Smooth muscle cell (in vitro differentiated cells): ENCODE measurements at regions not wholly inside any gene's neighbourhood (a gene's known extent, or its start where the extent isn't known, plus 50 kb on each side); places are given as distances from the start of the nearest gene placed in this dataset.

Source experiments
- DNase-seq: peaks from one replicate; lab custom pipeline; 2025; ENCODE audit not compliant: unreplicated experiment; lab: John Stamatoyannopoulos, UW
- H2AFZ ChIP-seq: fragments of 200-600 bp; sonication (generic); 2 replicates; pipeline ENCODE4 v1.6.0; 2016; ENCODE audit warnings: antibody characterized with exemption, low read depth, mild to moderate bottlenecking
- H3F3A ChIP-seq: fragments of 200-600 bp; sonication (generic); 2 replicates; pipeline ENCODE4 v1.6.0; 2017; ENCODE audit warnings: antibody characterized with exemption, low read depth
- H3K27ac ChIP-seq: fragments of 200-600 bp; sonication (generic); 2 replicates; pipeline ENCODE4 v1.5.1; 2016; ENCODE audit warnings: low read depth, mild to moderate bottlenecking
- H3K27me3 ChIP-seq: fragments of 200-600 bp; sonication (generic); 2 replicates; pipeline ENCODE4 v1.6.1; 2016; ENCODE audit warnings: low read depth, mild to moderate bottlenecking
- H3K36me3 ChIP-seq: fragments of 200-600 bp; sonication (generic); 2 replicates; pipeline ENCODE4 v1.5.1; 2016; ENCODE audit warnings: low read depth
- H3K4me1 ChIP-seq: fragments of 200-600 bp; sonication (generic); 2 replicates; pipeline ENCODE4 v1.5.1; 2016; ENCODE audit warnings: low read depth
- H3K4me2 ChIP-seq: fragments of 200-600 bp; sonication (generic); 2 replicates; pipeline ENCODE4 v1.6.0; 2016; ENCODE audit warnings: mild to moderate bottlenecking
- H3K4me3 ChIP-seq: fragments of 200-600 bp; sonication (generic); 2 replicates; pipeline ENCODE4 v1.5.1; 2016; ENCODE audit warnings: mild to moderate bottlenecking
- H3K79me2 ChIP-seq: fragments of 200-600 bp; sonication (generic); 2 replicates; pipeline ENCODE4 v1.6.0; 2016; ENCODE audit warnings: low read depth, mild to moderate bottlenecking
- H3K9ac ChIP-seq: fragments of 200-600 bp; sonication (generic); 2 replicates; pipeline ENCODE4 v1.6.0; 2016; ENCODE audit warnings: low read depth
- H3K9me3 ChIP-seq: fragments of 200-600 bp; sonication (generic); replicated peaks from 2 replicates; pipeline ENCODE4 v1.5.1; 2016; ENCODE audit warnings: low read depth
- H4K20me1 ChIP-seq: fragments of 200-600 bp; sonication (generic); 2 replicates; pipeline ENCODE4 v1.6.0; 2016; ENCODE audit warnings: low read depth
- WGBS: methylation state at CpG from one replicate; pipeline ENCODE4 v1.1.7; 2016; ENCODE audit warnings: low lambda C conversion rate; 5-methylcytosine and 5-hydroxymethylcytosine counted together
- TF ChIP-seq, protein P1 (sequence below): fragments of 200-600 bp; sonication (generic); IDR thresholded peaks from 2 replicates; pipeline ENCODE4 v1.5.1; 2017; ENCODE audit warnings: borderline replicate concordance, mild to moderate bottlenecking, antibody characterized with exemption; ENCODE audit not compliant: insufficient read depth, poor library complexity, severe bottlenecking

DNA sequence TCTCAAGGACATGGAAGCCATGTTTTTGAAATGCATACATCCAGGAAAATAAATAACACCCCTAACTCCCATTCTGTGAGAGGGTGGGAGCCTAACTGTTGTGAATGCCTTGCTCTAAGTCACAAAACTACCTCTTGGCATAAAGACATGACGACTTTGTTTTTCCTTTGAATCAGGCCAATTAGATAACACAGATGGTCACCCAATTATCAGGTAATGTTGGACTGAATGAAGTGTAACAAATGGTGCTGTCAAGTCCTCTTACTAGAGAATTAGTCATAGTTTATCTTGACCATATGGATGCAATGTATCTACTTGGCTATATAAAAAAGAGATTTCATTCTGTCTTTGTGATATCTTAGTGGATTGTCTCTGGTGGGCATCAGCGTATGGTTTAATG is 553.6 kb upstream of the ATXN8OS start:
- 75% methylated on average over 2 of the region's 2 CpGs for WGBS
- no peak overlapping the region for H3K4me2 ChIP-seq
- no peak overlapping the region for H2AFZ ChIP-seq
- no peaks in the 10 kb centered on the region for H3K36me3 ChIP-seq
- H4K20me1 ChIP-seq = no peaks in the 10 kb centered on the region
- H3K9me3 ChIP-seq = no peaks in the 10 kb centered on the region
- no peak overlapping the region for H3K27ac ChIP-seq
- no peaks in the 10 kb centered on the region for H3F3A ChIP-seq
- H3K4me3 ChIP-seq = no peak overlapping the region
- no peaks in the 10 kb centered on the region for H3K27me3 ChIP-seq
- DNase-seq = no peak
- no peak overlapping the region for H3K9ac ChIP-seq
- TF ChIP-seq, protein P1, sequence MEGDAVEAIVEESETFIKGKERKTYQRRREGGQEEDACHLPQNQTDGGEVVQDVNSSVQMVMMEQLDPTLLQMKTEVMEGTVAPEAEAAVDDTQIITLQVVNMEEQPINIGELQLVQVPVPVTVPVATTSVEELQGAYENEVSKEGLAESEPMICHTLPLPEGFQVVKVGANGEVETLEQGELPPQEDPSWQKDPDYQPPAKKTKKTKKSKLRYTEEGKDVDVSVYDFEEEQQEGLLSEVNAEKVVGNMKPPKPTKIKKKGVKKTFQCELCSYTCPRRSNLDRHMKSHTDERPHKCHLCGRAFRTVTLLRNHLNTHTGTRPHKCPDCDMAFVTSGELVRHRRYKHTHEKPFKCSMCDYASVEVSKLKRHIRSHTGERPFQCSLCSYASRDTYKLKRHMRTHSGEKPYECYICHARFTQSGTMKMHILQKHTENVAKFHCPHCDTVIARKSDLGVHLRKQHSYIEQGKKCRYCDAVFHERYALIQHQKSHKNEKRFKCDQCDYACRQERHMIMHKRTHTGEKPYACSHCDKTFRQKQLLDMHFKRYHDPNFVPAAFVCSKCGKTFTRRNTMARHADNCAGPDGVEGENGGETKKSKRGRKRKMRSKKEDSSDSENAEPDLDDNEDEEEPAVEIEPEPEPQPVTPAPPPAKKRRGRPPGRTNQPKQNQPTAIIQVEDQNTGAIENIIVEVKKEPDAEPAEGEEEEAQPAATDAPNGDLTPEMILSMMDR = no peak
- no peaks in the 10 kb centered on the region for H3K79me2 ChIP-seq
- no peaks in the 10 kb centered on the region for H3K4me1 ChIP-seq

DNA sequence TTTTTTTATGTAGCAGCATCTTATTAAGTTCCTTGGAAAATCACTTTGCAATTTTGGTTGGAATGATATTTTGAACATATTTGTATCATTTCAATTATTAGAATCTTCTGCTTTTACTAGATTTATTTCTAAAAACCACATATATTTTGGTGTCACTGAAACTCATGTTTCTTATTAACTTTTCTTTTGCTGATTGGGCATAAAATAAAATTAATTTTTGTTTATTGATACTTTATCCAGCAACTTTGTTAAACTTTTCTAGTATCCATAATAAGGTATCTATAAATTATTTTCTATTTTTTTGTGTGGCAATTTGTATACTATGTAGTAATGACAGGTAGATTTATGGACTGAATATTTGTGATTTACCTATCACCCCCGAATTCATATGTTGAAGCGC is 556.4 kb upstream of the ATXN8OS start:
- Histone ChIP-seq H3K36me3 (no peaks in the 10 kb centered on the region), H3F3A (no peaks in the 10 kb centered on the region), H3K27me3 (no peaks in the 10 kb centered on the region), H3K9me3 (no peaks in the 10 kb centered on the region), H3K4me2 (no peak overlapping the region), H3K9ac (no peak overlapping the region), H3K27ac (no peak overlapping the region), H3K4me1 (no peaks in the 10 kb centered on the region), H4K20me1 (no peaks in the 10 kb centered on the region), H3K4me3 (no peak overlapping the region), H2AFZ (no peak overlapping the region), H3K79me2 (no peaks in the 10 kb centered on the region)
- TF ChIP-seq, protein P1 = no peak
- DNase-seq = no peak
- WGBS = 94% methylated on average over 2 of the region's 2 CpGs

DNA sequence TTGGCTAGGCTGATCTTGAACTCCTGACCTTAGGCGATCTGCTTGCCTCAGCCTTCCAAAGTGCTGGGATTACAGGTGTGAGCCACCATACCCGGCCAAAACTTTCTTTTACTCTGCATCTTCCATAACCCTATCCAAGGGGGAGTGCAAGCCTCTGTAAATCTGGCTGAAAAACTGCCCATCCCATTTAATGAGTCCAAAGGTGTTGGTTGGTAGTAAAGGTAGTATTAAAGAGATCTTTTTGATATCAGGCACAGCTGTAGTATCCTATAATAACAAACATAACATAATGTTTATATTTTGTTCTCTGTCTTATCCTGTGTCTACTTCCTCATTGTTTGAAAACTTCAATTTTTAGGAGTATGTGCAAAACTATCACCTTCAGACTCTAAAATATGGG is 559.8 kb upstream of the ATXN8OS start:
- Histone ChIP-seq H2AFZ (no peak overlapping the region), H3K9ac (no peak overlapping the region), H3K36me3 (no peaks in the 10 kb centered on the region), H3K4me3 (no peak overlapping the region), H3K4me2 (no peak overlapping the region), H3K4me1 (no peaks in the 10 kb centered on the region), H3K27ac (no peak overlapping the region), H3F3A (no peaks in the 10 kb centered on the region), H4K20me1 (no peaks in the 10 kb centered on the region), H3K27me3 (no peaks in the 10 kb centered on the region), H3K9me3 (no peaks in the 10 kb centered on the region), H3K79me2 (no peaks in the 10 kb centered on the region)
- TF ChIP-seq, protein P1 = no peak
- 88% methylated on average over 2 of the region's 2 CpGs for WGBS
- DNase-seq = no peak

DNA sequence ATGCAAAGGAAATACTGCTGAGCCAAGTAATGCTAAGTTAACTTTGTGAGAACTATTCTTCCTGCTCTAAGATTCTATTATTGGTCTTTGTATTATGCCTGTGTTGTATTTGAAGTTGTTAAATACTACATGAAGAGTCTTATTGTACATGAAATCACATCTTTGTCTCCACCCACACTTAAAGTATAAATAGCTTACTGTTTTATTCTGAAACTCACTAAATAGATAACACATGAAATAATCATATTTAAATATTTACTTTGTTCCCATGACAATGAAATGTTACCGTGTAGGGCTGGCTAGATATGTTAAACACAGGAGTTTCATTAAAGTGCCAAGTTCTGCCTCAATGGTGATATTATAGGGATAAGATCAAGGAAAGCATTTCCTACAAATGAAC is 562.1 kb upstream of the ATXN8OS start:
- Histone ChIP-seq H3K27me3 (no peaks in the 10 kb centered on the region), H3K27ac (no peak overlapping the region), H3K36me3 (no peaks in the 10 kb centered on the region), H3K4me3 (no peak overlapping the region), H3F3A (no peaks in the 10 kb centered on the region), H2AFZ (no peak overlapping the region), H3K79me2 (no peaks in the 10 kb centered on the region), H3K4me1 (no peaks in the 10 kb centered on the region), H3K9me3 (no peaks in the 10 kb centered on the region), H3K4me2 (no peak overlapping the region), H3K9ac (no peak overlapping the region), H4K20me1 (no peaks in the 10 kb centered on the region)
- no peak for DNase-seq
- 92% methylated on average over 1 of the region's 1 CpG for WGBS
- TF ChIP-seq, protein P1 = no peak
